HuH-7.5 (cell line): ENCODE measurements at regions not wholly inside any gene's neighbourhood (a gene's known extent, or its start where the extent isn't known, plus 50 kb on each side); places are given as distances from the start of the nearest gene placed in this dataset.

ENCODE experiments used
- DNase-seq: peaks from one replicate; pipeline ENCODE4 v3.0.0; 2011; ENCODE audit warnings: low spot score

DNA sequence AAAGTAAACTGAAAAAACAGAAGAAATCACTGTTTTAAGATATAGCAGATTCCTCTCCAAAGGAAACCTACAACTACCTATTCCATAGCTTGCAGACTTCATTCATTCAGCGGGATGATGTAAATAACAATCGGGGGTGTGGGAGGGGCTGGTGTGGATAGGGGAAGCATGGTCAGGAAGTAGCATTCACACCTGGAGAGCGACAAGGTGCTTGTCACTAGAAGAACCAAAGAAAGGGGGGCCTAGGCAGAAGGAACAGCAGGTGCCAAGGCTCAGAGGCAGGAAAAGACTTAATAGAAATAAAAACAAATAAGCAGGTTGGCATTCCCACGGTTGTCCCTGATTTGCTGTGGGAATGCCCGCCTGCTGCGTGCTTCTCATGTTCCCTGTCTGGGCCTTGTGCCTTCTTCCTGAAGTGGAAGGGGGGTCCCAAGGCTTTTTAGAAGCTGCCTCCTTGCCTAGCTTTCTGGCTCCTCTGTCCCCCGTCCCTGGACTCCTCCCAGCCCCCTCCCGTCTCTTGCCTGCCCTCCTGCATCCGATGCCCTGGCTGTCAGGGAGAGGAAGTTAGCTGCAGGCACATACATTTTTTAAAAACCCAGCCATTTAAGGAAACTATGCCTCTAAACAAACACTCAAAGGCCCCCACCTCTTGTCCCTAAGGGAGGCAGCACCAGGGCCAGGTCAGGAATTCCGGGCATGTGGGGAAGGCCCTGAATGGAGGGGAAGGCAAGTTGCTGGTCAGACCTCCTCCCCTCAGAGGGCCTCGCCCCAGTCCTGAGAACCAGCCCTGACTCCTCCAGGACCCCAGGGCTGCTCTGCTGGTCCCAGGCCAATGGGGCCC lies 54.7 kb upstream of the PRDM11 start:
- no peak for DNase-seq

DNA sequence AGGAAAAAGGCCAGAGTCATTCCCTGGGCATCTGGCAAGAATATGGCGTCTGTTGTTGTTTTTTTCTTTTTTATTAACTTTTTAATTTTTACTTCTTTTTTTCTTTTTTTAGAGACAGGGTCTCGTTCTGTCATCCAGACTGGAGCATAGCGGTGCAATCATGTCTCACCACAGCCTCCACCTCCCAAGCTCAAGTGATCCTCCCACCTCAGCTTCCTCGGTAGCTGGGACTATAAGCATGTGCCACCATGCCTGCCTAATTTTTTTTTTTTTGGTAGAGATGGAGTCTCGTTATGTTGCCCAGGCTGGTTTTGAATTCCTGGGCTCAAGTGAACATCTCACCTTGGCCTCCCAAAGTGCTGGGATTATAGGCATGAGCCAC lies 54.0 kb upstream of the PRDM11 start:
- no peak for DNase-seq

DNA sequence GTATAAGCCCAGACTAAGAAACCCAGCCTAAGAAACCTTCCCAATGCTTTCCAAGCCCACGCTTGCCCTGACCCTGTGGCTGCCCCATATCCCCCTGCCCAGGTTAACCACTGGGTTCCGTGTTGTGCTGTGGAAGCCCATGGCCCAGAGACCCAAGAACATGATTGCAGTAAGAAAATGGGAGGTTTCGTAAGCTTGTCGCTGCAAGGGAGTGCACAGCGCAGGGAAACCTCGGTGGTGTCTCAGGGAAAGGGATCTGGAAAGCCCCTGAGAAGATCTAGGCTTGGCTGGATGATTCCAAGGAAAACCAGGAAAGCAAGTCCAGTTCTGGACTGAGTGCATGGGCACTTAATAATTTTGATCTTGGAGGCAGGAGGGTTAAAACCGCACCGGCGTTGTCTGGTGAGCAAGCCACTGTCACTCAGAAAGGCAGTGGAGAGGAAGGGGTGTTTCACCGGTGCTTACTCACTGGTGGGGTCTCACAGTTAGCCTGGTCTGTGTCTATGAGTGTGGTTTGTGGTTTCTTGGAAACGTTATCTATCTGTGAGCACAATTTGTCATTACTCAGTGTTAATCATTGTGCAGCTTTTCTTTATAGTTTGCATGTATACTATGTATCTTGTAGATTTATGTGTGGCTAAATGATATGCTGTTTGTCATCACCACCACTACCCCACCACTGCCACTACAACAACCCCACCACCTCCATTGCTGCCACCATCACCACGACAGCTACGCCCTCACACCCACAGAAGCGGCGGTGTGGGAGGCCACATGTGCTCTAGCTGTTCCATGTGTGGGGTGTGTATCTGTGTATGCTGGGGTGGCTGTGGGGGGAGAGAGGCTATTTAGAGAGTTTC lies 53.3 kb upstream of the PRDM11 start:
- DNase-seq = no peak

DNA sequence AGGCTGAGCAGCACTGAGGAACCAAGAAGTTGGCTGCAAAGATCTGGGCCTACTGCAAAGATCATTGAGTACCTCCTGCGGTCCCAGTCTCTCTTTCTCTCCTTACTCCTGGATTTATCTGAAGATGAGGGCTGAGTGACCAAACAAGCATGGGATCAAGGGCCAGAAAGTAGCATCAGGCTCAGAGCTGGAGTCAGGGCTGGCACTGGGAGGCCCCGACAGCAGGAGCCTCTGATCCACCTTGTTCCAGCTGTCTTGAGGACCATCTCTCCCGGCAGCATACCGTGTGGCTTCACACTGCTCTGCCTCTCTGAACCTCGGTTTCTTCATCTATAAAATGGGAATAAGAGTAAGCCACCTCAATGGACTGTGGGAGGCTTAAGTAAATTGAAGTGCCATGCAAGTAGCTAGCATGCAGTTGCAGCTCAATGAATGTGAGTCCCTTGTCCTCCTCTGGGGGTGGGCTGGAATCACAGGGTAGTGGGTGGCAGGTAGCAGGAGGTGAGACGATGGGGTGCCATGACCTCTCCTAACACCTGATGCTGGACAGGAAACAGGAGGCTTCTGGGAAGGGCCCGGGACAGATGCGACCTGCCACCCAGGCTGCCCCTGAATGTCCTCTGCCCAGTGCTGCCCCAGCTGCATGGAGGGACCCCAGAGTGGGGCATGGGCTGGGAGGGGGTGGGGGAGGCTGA lies 52.5 kb upstream of the PRDM11 start:
- DNase-seq = no peak

DNA sequence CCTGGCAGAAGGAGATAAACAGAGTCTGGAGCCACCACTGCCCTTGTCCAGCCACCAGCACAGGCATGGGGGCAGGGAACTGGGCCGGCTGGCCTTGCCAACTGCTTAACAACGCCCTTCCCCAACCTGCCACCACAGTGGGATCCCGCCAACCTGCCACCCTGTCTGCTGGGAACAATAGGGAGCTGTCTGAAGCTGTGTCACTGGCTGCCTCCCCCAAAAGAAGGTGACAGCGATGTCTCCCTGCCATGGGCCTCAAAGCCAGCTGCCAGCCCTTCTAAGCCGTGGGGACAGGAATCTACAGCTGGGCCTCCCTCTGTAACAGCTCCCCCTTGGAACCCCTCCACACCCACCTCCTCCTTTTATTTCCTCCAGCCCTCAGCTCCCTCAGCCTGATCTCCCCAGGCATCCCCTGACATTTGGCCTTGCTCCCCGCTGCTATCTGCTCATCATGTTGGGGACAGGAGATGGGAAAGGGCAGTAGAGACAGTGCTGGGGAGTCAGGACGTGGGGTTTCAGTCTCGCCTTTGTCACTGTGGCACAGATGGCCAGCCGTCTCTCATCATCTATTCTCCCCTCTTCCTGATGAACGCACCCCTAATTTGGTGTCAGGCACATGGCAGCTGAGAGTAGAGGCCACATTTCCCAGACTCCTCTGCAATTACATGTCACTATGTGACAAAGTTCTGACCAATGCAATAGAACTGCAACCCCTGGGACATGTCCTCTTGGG lies 51.3 kb upstream of the PRDM11 start:
- DNase-seq = no peak

DNA sequence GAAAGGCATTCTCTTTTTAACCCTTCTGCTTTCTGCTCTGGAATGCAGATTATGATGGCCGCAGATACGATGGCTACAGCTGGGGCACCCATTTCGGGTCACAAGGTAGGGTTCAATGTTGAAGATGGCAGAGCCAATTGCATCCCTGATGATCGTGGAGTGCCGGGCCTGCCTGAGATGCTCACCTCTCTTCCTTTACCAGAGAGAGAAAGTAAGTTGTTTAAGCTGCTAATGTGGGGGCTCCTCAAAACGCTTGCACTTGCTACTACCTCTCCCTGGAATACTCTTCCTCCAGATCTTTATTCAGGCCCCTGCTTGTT lies 50.8 kb upstream of the PRDM11 start:
- DNase-seq = no peak

DNA sequence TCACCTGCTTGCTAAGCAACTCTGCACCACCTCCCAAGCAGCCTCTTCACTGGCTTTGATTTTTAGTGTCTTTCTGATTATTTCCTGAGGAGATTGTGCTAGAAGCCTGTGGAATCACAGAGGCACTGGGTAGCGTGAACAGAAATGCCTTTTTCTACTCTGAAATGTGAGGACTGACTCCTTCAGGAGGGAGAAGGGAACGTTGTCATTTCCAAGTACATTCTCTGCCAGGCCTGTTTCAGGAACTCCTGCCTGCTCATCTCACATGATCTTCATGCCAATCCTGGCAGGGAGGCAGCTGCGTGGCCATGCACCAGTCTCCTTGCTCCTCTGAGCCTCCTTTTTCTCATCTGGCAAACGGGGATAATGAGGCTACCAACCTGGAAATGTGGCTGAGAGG lies 49.8 kb upstream of the PRDM11 start:
- DNase-seq = no peak
